ENCODE measurements at regions not wholly inside any gene's neighbourhood (a gene's known extent, or its start where the extent isn't known, plus 50 kb on each side); places are given as distances from the start of the nearest gene placed in this dataset.

DNA sequence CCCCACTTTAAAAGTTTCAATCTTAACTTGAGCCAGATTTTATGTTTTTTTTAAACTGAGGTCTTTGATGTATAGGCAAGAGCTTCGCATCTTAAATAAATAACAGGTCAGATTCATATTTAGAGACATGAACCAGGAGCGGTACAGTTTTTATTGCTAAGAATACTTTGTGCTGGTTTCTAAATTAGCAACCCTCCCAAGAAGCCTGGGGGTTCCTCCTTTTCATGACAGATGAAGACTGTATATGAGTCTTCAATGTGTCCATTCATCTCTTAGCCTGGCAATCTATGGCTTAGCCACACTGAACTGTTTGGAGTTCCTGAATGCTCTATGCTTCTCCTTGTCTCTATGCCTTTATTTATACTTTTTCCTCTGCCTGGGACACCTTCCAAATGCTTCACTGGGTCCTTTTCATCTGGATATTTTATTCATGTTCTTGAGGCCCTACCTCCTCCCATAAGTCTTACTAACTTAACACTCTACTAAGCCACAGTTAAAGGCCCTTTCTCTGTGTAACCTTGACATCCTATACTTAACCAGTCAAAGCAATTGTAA is 338.6 kb downstream of the INSC start:
- Histone ChIP-seq H2AFZ (ENCODE audit: low read depth, low read length) (no peak overlapping the region), H3K27ac (ENCODE audit: low read length) (no peak overlapping the region), H3K9ac (ENCODE audit: low read length) (no peak overlapping the region), H3K9me3 (ENCODE audit: insufficient read depth, low read length) (no peaks in the 10 kb centered on the region), H3K27me3 (ENCODE audit: low read depth, low read length) (peaks cover 39% of the 10 kb centered on the region), H3K79me2 (ENCODE audit: low read length) (no peaks in the 10 kb centered on the region), H3K4me1 (ENCODE audit: low read length) (peaks cover 10% of the 10 kb centered on the region), H3K36me3 (replicated peaks; ENCODE audit: low read depth, low read length) (no peaks in the 10 kb centered on the region), H3K4me3 (ENCODE audit: low read length) (no peak overlapping the region), H3K4me2 (ENCODE audit: low read length) (no peak overlapping the region), H4K20me1 (ENCODE audit: insufficient read depth, low read length) (no peaks in the 10 kb centered on the region)
- no peak for TF ChIP-seq EZH2phosphoT487 (IDR thresholded peaks at IDR 0.05; ENCODE audit: low read depth)
- TF ChIP-seq, protein P1, sequence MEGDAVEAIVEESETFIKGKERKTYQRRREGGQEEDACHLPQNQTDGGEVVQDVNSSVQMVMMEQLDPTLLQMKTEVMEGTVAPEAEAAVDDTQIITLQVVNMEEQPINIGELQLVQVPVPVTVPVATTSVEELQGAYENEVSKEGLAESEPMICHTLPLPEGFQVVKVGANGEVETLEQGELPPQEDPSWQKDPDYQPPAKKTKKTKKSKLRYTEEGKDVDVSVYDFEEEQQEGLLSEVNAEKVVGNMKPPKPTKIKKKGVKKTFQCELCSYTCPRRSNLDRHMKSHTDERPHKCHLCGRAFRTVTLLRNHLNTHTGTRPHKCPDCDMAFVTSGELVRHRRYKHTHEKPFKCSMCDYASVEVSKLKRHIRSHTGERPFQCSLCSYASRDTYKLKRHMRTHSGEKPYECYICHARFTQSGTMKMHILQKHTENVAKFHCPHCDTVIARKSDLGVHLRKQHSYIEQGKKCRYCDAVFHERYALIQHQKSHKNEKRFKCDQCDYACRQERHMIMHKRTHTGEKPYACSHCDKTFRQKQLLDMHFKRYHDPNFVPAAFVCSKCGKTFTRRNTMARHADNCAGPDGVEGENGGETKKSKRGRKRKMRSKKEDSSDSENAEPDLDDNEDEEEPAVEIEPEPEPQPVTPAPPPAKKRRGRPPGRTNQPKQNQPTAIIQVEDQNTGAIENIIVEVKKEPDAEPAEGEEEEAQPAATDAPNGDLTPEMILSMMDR (IDR thresholded peaks at IDR 0.05; ENCODE audit: low read depth, low read length), result no peak

DNA sequence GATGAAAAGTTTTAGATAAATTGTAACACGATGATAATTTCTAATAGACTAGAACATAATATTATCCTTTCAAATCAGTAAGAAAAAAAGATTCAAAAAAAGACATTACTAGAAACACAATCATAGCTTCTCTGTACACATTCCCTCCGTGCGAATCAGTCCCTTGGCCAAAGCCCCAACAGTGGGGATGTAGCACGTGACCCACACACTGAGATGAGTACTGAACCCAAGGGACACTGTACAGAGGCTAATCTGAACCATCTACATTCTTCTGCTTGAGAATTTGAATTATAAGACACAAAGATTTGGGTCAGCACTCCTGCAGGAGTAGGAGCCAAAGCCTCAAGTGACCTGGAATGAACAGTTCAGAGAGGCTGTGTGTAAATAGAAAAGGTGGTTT is 353.7 kb downstream of the INSC start:
- peaks cover 75% of the 10 kb centered on the region for H3K27me3 ChIP-seq (ENCODE audit: low read depth, low read length)
- no peak for TF ChIP-seq EZH2phosphoT487 (IDR thresholded peaks at IDR 0.05; ENCODE audit: low read depth)
- TF ChIP-seq, protein P1 (IDR thresholded peaks at IDR 0.05; ENCODE audit: low read depth, low read length), result no peak

DNA sequence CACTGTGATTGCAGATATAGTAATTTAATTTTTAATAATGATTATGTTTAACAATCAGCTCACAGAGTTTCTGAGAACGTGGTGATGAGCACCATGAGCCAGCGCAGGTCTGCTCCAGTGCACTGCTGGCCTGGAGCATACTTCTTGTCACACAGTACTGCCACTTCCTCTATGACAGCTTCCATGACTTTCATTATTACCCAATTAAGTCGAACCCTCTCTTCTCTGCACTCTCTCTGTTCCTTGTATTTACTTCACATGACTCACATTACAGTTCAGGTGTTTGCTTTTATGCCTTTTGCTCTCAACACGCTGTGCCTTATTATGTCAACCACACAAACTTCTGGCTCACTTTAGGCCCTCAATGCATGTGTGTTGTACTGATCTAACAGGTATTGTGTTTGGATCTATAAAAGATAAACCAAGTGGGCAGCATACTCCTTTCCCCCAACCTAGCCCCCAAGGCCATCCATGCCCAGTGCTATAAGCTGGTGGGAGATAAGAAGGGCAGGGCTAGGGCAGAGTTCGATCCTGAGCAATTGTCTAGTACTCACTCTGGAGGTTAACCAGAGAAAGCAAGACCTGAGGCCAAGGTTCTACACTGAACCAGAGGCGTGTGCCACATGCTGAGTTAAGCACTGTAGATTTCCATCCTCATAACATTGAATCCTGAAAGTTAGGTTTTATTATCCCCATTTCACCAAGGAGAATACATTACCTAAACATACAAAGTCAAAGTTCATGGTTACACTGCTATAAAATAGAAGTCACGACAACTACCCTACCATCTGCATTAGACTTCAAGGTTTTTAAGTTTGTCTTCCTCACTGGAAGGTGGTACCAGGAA is 356.5 kb downstream of the INSC start:
- peak overlapping the region; percentile 38 for H3K4me3 ChIP-seq (ENCODE audit: low read length)
- no peak overlapping the region for H2AFZ ChIP-seq (ENCODE audit: low read depth, low read length)
- peak overlapping the region; percentile 71 for H3K4me2 ChIP-seq (ENCODE audit: low read length)
- peak; percentile 60; the same call in 1 of the 2 replicates for TF ChIP-seq EZH2phosphoT487 (IDR thresholded peaks at IDR 0.05; ENCODE audit: low read depth)
- TF ChIP-seq, protein P1 (IDR thresholded peaks at IDR 0.05; ENCODE audit: low read depth, low read length), result no peak
- no peak overlapping the region for H3K9ac ChIP-seq (ENCODE audit: low read length)
- no peaks in the 10 kb centered on the region for H3K36me3 ChIP-seq (replicated peaks; ENCODE audit: low read depth, low read length)
- peaks cover 32% of the 10 kb centered on the region; the same call in 1 of the 2 replicates for H4K20me1 ChIP-seq (ENCODE audit: insufficient read depth, low read length)
- peaks cover 77% of the 10 kb centered on the region for H3K27me3 ChIP-seq (ENCODE audit: low read depth, low read length)
- H3K79me2 ChIP-seq (ENCODE audit: low read length), result no peaks in the 10 kb centered on the region
- H3K9me3 ChIP-seq (ENCODE audit: insufficient read depth, low read length), result no peaks in the 10 kb centered on the region
- no peak overlapping the region for H3K27ac ChIP-seq (ENCODE audit: low read length)
- peaks cover 25% of the 10 kb centered on the region for H3K4me1 ChIP-seq (ENCODE audit: low read length)

More for the DNA sequence above, 353.7 kb downstream of the INSC start:
- Histone ChIP-seq H3K4me1 (ENCODE audit: low read length) (peaks cover 15% of the 10 kb centered on the region), H2AFZ (ENCODE audit: low read depth, low read length) (no peak overlapping the region), H3K27ac (ENCODE audit: low read length) (no peak overlapping the region), H3K4me3 (ENCODE audit: low read length) (no peak overlapping the region), H3K9ac (ENCODE audit: low read length) (no peak overlapping the region), H3K79me2 (ENCODE audit: low read length) (no peaks in the 10 kb centered on the region), H3K4me2 (ENCODE audit: low read length) (no peak overlapping the region), H4K20me1 (ENCODE audit: insufficient read depth, low read length) (peaks cover 21% of the 10 kb centered on the region; the same call in 1 of the 2 replicates), H3K36me3 (replicated peaks; ENCODE audit: low read depth, low read length) (no peaks in the 10 kb centered on the region), H3K9me3 (ENCODE audit: insufficient read depth, low read length) (no peaks in the 10 kb centered on the region)
